HEK293 (cell line): ENCODE measurements at regions not wholly inside any gene's neighbourhood (a gene's known extent, or its start where the extent isn't known, plus 50 kb on each side); places are given as distances from the start of the nearest gene placed in this dataset.

Experiments used
- CTCF ChIP-seq: fragments of 450-650 bp; formaldehyde crosslinking; IDR thresholded peaks from 2 replicates; pipeline ENCODE4 v1.5.1; 2016; ENCODE audit warnings: missing biosample characterization, missing genetic modification characterization
- MYNN ChIP-seq: fragments of 450-650 bp; formaldehyde crosslinking; IDR thresholded peaks from 2 replicates; pipeline ENCODE4 v1.5.1; 2016; ENCODE audit warnings: missing biosample characterization, missing genetic modification characterization, borderline replicate concordance
- PBX3 ChIP-seq: sonication (generic); formaldehyde crosslinking; IDR thresholded peaks from 2 replicates; pipeline ENCODE4 v1.8.1; 2022; ENCODE audit warnings: mild to moderate bottlenecking, moderate library complexity, missing genetic modification reagents
- RBAK ChIP-seq: fragments of 450-650 bp; formaldehyde crosslinking; IDR thresholded peaks from 2 replicates; pipeline ENCODE4 v1.5.1; 2016; ENCODE audit warnings: missing biosample characterization, missing genetic modification characterization
- REPIN1 ChIP-seq: fragments of 450-650 bp; formaldehyde crosslinking; IDR thresholded peaks from 2 replicates; pipeline ENCODE4 v1.5.1; 2017; ENCODE audit warnings: missing biosample characterization, missing genetic modification characterization, low read depth
- ZBTB11 ChIP-seq: fragments of 450-650 bp; formaldehyde crosslinking; conservative IDR thresholded peaks from 2 replicates; pipeline ENCODE4 v1.5.1; 2016; ENCODE audit warnings: low read depth, missing biosample characterization, missing genetic modification characterization
- ZBTB49 ChIP-seq: fragments of 450-650 bp; formaldehyde crosslinking; IDR thresholded peaks from 2 replicates; pipeline ENCODE4 v1.5.1; 2016; ENCODE audit warnings: missing biosample characterization, missing genetic modification characterization, low read depth
- ZFP41 ChIP-seq: fragments of 450-650 bp; formaldehyde crosslinking; IDR thresholded peaks from 2 replicates; pipeline ENCODE4 v1.5.1; 2016; ENCODE audit warnings: missing biosample characterization, missing genetic modification characterization, borderline replicate concordance
- ZNF18 ChIP-seq: fragments of 450-650 bp; formaldehyde crosslinking; IDR thresholded peaks from 2 replicates; pipeline ENCODE4 v1.5.1; 2016; ENCODE audit warnings: missing biosample characterization, missing genetic modification characterization
- ZNF362 ChIP-seq: fragments of 450-650 bp; formaldehyde crosslinking; IDR thresholded peaks from 2 replicates; pipeline ENCODE4 v1.5.1; 2016; ENCODE audit warnings: missing biosample characterization, missing genetic modification characterization
- ZNF518A ChIP-seq: fragments of 450-650 bp; formaldehyde crosslinking; conservative IDR thresholded peaks from 2 replicates; pipeline ENCODE4 v1.5.1; 2016; ENCODE audit warnings: low read depth, missing biosample characterization, missing genetic modification characterization
- ZNF580 ChIP-seq: fragments of 450-650 bp; formaldehyde crosslinking; IDR thresholded peaks from 2 replicates; pipeline ENCODE4 v1.5.1; 2016; ENCODE audit warnings: missing biosample characterization, missing genetic modification characterization
- ZNF623 ChIP-seq: fragments of 450-650 bp; formaldehyde crosslinking; IDR thresholded peaks from 2 replicates; pipeline ENCODE4 v1.5.1; 2016; ENCODE audit warnings: missing biosample characterization, missing genetic modification characterization
- ZNF670 ChIP-seq: fragments of 450-650 bp; formaldehyde crosslinking; IDR thresholded peaks from 2 replicates; pipeline ENCODE4 v1.5.1; 2016; ENCODE audit warnings: missing biosample characterization, missing genetic modification characterization, low read depth

- TF ChIP-seq CTCF (tag by site-specific recombination) (no peak), ZNF580 (no peak), ZNF623 (tag by site-specific recombination) (no peak), ZNF670 (tag by site-specific recombination) (no peak), ZNF362 (tag by site-specific recombination) (no peak), MYNN (no peak), ZNF518A (tag by site-specific recombination) (no peak), RBAK (no peak), ZFP41 (tag by site-specific recombination) (no peak), ZBTB49 (tag by site-specific recombination) (no peak), REPIN1 (tag by site-specific recombination) (no peak), PBX3 (no peak), ZBTB11 (tag by site-specific recombination) (no peak), ZNF18 (tag by site-specific recombination) (no peak)
These were observed 148.0 kb upstream of the SPACA1 start for GRCh38 chr6:87899499-87900147.
